ENCODE measurements at regions not wholly inside any gene's neighbourhood (a gene's known extent, or its start where the extent isn't known, plus 50 kb on each side); places are given as distances from the start of the nearest gene placed in this dataset.
"Not testable (repeated sequence)": the region's sequence is repeated elsewhere in the genome, so short reads cannot be mapped to it uniquely, and the experiment has no call there.

GRCh38 chr1:146673729-146674299 is 264.3 kb upstream of the NBPF12 start:
- not testable (repeated sequence) for H3K36me3 Mint-ChIP-seq; H3K27ac Mint-ChIP-seq; DNase-seq (ENCODE audit: low spot score in 2 of 2); ATAC-seq; H3K9me3 Mint-ChIP-seq

- not testable (repeated sequence) for H3K36me3 Mint-ChIP-seq; ATAC-seq; DNase-seq (ENCODE audit: low spot score in 2 of 2); H3K9me3 Mint-ChIP-seq; H3K27ac Mint-ChIP-seq
Observed at GRCh38 chr1:146672608-146673007, 265.5 kb upstream of the NBPF12 start.

DNA sequence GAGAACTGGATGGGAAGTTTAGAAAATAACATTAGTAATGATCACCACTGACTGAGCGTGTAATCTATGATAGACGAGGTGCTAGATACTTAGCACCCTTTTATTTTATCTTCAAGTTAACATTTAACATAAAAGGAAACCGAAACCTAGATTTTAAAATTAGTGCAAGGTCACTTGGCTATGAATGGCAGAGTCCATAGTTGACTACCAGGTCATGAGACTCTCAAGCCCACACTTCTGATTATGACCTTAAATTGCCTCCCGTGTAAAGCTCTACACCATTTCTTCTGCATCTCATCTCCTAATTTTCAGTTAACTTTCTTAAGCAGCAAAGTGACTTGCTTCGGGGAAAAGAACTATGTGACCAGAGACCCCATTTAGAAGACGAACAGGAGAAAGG is 266.5 kb upstream of the NBPF12 start:
- H3K9me3 Mint-ChIP-seq, ATAC-seq, H3K36me3 Mint-ChIP-seq: not testable (repeated sequence)

DNA sequence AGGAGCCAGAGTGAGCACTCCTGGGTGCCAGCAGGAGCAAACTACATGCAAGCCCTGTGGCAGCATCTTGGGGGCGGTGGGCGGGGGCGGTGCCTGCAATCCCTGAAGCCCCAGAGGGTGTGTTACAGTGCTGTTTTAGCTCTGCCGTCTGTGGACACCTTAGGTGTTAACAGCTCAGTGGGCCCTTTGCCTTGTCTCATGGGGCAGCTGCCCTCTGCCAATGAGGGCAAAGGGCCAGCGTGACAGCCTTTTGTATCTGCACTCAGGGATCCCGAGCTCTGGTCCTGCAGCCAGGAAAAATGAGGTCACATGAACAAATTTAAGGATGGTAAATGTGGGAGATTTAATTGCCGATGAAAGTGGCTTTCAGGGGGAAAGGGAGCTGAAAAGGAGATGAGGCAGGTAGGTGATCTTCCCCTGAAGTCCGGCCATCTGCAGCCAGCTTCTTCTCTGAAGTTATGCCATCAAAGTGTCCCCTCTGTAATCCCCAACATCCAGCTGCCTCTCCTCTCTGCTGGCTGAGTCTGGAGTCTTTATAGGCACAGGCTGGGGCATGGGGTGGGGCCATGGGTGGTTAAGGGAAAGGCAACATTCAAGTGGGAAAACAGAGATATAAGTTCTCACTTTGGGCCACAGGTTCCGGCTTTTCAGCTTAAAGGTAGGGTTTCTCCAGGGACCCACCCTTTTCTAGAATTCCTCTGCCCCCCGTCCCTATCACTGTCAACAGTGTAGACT is 267.1 kb upstream of the NBPF12 start:
- not testable (repeated sequence) for H3K36me3 Mint-ChIP-seq

More for the DNA sequence above, 266.5 kb upstream of the NBPF12 start:
- not testable (repeated sequence) for DNase-seq (ENCODE audit: low spot score in 2 of 2); H3K27ac Mint-ChIP-seq

DNA sequence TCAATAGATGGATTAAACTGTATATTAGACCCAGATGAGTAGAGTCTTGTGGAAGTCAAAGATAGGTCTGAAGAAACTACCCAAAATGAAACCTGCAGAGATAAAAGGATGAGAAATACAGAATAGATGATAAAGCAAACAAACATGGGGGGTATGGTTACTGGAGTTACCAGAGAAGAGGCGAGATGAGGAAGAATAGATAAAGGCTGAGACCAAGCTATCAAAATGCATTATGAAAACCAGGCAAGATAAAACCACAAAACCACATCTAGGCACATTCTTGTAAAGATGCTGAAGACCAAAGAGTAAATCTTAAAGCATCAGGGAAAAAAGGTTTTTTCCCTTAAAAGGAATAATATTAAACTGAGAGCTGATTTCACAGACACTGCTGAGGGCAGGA is 271.8 kb upstream of the NBPF12 start:
- H3K9me3 Mint-ChIP-seq; DNase-seq (ENCODE audit: low spot score in 2 of 2); H3K36me3 Mint-ChIP-seq; H3K27ac Mint-ChIP-seq: not testable (repeated sequence)
- peak in 1 of 2 donors; percentile 24 for ATAC-seq

More for the DNA sequence above, 267.1 kb upstream of the NBPF12 start:
- not testable (repeated sequence) for ATAC-seq; DNase-seq (ENCODE audit: low spot score in 2 of 2); H3K9me3 Mint-ChIP-seq; H3K27ac Mint-ChIP-seq

GRCh38 chr1:146660242-146660641 is 277.9 kb upstream of the NBPF12 start:
- not testable (repeated sequence) for H3K27ac Mint-ChIP-seq; DNase-seq (ENCODE audit: low spot score in 2 of 2); H3K36me3 Mint-ChIP-seq; H3K9me3 Mint-ChIP-seq; ATAC-seq

GRCh38 chr1:146656356-146657060 is 281.6 kb upstream of the NBPF12 start:
- not testable (repeated sequence) for ATAC-seq; H3K36me3 Mint-ChIP-seq; DNase-seq (ENCODE audit: low spot score in 2 of 2); H3K27ac Mint-ChIP-seq; H3K9me3 Mint-ChIP-seq

DNA sequence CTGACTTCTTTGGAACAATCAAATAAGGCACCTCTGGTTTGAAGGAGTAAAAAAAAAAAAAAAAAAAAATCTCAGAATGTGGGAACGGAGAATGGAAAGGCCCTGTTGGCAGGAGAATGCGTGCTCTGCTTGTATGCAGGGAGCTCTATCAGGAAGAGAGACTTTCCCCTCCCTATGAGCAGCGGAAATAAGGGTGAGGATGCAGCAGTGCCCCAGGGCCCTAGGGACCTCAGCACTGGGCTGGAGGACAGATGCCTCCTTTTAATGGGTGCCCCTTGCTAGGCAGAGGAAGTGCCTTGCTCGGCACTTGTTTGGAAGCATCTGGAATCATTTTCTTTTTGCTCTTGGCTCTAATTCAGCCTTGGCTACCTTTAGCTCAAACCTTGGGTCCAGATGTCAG is 283.4 kb upstream of the NBPF12 start:
- H3K27ac Mint-ChIP-seq; DNase-seq (ENCODE audit: low spot score in 2 of 2): not testable (repeated sequence)

DNA sequence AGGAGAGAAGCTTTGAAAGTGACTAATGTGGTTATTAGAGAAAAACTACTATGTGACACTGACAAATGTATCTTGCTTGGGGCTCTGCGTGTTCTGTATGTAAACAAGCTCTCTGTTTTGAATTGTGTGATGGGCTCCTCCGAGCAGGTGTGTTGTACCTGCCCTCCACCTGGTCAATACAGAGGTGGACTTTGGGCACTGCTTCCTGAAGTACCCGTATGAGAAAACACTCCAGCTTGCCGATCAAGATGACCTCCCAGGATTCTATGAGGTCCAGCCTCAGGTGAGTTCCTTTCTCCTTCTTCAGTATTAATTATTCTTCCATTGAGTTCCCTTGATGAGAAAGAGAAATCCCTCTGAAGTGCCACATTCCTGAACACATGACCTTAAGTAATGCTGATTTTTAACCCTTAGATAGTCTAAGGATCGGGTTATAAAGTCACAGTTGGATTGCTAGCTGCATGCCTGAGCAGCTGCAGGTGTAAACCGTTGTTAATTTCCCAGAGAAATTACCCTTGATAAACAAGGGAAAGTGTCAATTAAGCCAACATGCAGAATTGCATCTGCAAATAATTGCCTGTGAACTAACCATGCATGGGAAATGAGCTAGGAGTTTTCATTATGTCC is 292.0 kb upstream of the NBPF12 start:
- not testable (repeated sequence) for ATAC-seq; DNase-seq (ENCODE audit: low spot score in 2 of 2); H3K9me3 Mint-ChIP-seq; H3K36me3 Mint-ChIP-seq; H3K27ac Mint-ChIP-seq

More for the DNA sequence above, 283.4 kb upstream of the NBPF12 start:
- not testable (repeated sequence) for H3K36me3 Mint-ChIP-seq, H3K9me3 Mint-ChIP-seq, ATAC-seq

DNA sequence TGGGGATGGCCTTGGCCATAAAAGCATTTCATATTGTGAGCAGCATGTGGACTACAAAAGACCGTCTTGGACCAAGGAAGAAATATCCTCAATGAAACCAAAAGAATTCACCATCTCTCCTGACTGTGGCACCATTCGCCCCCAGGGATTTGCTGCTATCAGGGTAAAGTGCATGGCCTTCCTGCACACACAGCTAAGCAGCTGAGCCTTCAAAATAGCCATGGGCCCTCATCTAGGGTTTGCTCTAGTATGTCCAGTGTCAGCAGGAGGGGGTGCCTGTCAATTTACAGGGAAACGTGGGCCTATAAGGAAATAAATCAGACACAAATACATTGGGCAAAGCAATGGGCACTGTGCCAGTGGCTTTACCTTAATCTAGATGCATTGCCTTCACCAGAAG is 296.6 kb upstream of the NBPF12 start:
- H3K36me3 Mint-ChIP-seq; ATAC-seq; DNase-seq (ENCODE audit: low spot score in 2 of 2); H3K27ac Mint-ChIP-seq; H3K9me3 Mint-ChIP-seq: not testable (repeated sequence)

DNA sequence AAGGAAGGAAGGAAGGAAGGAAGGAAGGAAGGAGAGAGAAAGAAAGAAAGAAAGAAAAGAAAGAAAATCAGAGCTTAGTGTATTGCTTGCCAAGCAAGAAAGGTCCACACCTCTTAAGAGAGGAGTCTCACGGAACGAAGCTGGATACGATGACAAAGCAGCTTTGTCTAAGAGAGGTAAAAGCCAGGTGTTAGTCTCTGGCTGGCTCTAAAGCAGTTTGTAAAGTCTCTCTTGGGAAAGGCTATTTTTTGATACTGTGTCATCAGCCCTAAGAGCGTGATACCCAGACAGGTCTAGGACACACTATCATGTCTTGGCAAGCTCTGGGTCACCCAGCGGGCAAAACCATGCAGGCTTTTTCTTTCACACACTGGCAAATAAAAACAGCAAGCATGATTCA is 297.5 kb upstream of the NBPF12 start:
- H3K9me3 Mint-ChIP-seq; H3K27ac Mint-ChIP-seq; DNase-seq (ENCODE audit: low spot score in 2 of 2); ATAC-seq; H3K36me3 Mint-ChIP-seq: not testable (repeated sequence)

GRCh38 chr1:146630302-146630701 is 307.8 kb upstream of the NBPF12 start:
- H3K9me3 Mint-ChIP-seq; ATAC-seq; DNase-seq (ENCODE audit: low spot score in 2 of 2); H3K27ac Mint-ChIP-seq; H3K36me3 Mint-ChIP-seq: not testable (repeated sequence)

DNA sequence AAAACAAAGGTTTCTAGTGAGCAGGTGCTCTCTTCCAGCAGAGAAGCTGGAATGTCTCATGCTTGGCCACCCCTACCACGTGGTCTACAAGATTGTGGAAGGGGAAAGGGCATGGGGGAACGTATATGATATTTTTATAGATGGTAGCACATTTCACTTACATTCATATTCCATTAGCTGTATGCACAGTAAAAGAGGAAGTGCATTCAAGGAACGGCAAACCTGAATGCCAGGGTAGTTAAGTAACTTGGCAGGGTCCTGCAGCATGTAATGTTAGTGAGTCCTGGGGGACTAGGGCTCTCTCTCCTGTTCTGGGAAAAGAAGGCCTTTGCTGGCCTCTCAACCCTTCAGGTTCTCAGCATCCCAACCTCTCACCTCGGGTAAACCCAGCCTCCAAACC is 319.5 kb upstream of the NBPF12 start:
- not testable (repeated sequence) for H3K27ac Mint-ChIP-seq; DNase-seq (ENCODE audit: low spot score in 2 of 2); H3K36me3 Mint-ChIP-seq; ATAC-seq; H3K9me3 Mint-ChIP-seq

DNA sequence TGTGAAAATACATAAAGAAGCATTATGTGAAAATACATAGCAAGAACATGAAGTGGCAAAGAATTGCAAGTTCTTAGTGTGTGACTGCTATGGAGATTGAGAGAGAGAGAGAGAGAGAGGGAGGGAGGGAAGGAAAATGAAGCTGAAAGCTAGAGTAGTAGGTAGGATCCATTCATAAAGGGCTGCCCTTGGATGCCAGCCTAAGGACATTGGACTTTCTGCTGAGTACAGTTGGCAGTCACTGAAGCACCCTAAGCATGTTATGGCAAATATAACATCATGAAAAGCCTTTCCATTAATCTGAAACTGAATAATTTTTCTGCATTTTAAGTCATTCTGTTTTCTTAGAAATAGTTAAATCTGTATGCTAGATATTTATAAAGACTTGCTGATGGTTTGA is 333.4 kb upstream of the NBPF12 start:
- not testable (repeated sequence) for H3K27ac Mint-ChIP-seq; H3K9me3 Mint-ChIP-seq; H3K36me3 Mint-ChIP-seq; ATAC-seq; DNase-seq (ENCODE audit: low spot score in 2 of 2)

- not testable (repeated sequence) for H3K36me3 Mint-ChIP-seq; H3K27ac Mint-ChIP-seq; H3K9me3 Mint-ChIP-seq; ATAC-seq; DNase-seq (ENCODE audit: low spot score in 2 of 2)
Observed at GRCh38 chr1:146600720-146601307, 337.3 kb upstream of the NBPF12 start.

DNA sequence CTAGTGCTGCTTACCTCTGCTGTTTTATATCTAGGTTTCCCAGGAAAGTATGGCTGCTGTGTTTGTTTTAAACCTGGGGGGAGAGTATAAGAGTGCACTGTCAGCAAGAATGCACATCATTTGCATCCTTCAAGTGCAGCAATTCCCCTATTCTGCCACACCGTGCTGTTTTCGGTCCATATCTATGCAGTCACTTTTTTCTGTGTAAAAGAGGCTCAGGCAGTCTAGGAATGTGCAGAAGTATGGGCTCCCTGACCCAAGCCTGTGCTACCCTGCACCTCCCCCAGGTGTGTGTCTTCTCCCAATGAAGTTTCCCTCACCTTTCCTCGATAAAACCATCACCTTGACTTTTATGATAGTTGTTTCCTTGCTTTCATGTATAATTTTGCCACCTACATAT is 338.2 kb upstream of the NBPF12 start:
- ATAC-seq; H3K36me3 Mint-ChIP-seq; H3K9me3 Mint-ChIP-seq; DNase-seq (ENCODE audit: low spot score in 2 of 2); H3K27ac Mint-ChIP-seq: not testable (repeated sequence)

DNA sequence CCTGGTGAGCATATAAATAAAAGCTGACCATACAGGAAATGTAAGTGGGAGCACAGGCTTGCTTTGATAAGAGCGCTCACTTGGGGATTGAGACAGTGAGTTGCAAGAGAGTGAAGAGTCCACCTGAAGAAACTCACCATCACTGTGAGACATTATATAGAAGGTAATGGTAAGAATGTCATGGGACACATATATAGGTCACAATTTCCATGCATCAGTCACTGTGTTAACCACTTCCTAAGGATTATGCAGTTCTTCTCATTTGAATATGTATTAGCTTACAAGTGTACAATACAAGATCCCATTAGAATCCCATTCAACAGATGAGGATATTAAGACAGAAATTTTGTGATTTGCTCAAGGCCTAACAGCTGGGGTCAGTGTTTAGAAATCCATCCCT is 352.4 kb upstream of the NOTCH2NLA start:
- not testable (repeated sequence) for ATAC-seq; H3K27ac Mint-ChIP-seq; H3K36me3 Mint-ChIP-seq; H3K9me3 Mint-ChIP-seq; DNase-seq (ENCODE audit: low spot score in 2 of 2)
